Stimulated activated naive CD4-positive, alpha-beta T cell treated with Interleukin-2 at 50 U/mL for 16 hours (primary cell): ENCODE measurements at regions not wholly inside any gene's neighbourhood (a gene's known extent, or its start where the extent isn't known, plus 50 kb on each side); places are given as distances from the start of the nearest gene placed in this dataset.

Experiments used
- DNase-seq: peaks from one replicate; lab custom pipeline; 2025; lab: John Stamatoyannopoulos, UW

DNA sequence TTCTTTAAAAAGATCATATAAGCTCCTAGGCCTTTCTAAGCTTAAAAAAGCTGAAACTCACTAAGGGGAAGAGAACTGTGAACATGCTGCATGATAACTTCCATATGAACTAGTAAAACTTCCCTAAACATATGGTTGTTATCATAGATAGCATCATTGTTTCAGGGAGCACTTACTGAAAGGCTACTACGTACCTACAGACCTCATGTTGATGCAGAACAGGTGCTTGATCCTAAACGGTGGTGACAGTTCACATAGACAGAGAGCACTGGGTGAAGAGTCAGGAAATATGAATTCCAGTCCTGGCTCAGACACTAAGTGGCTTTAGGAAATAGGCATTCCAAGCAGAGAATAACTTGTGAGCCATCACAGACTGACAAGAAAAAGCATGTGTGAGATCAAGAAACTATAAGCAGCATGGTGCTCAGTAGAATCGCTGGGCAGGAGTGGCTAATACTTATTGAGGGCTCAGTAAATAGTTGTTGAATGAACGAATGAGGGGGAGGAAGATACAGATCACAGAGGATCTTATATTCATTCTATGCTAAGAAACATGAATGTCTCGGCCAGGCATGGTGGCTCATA is 78.4 kb upstream of the NUDT4 start:
- DNase-seq: no peak

- DNase-seq: no peak
Observed at GRCh38 chr12:93300611-93301021, 77.1 kb upstream of the NUDT4 start.

DNA sequence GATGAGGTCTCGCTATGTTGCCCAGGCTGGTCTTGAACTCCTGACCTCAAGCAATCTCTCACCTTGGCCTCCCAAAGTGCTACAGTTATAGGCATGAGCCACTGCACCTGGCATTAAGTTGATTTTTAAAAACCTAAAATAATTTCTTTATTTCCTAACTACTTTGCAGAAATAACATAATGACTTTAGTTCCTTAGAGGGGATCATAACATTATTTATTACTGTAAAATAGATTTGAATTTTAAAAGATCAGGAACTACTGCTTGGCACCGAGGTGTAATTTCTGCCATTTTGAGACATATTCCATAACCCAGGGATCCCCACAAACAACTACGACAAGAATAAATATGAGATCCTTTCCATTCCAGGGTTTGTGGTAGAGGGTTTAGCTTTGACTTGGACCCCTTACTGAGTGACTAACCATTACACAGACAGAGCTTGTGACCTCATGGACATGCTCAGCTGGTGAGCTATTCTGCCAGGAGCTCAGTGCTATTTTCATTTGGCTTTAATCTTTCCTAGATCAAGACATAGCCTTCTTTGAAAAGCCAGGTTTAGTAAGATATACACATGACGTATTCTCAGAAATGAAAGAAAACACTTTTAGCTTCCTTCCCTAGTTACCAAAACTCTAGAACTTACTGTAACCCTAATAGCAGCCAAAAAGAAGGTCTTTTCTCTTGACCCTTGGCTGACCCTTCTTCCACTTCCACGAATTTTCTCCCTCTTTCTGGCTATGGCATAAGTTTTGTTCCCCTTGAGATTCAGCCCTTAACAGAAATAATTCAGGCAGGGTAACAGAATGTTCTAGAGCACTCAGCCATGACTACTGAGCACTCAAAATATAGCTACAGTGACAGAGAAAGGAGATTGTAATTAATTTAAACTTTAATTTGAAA is 75.1 kb upstream of the NUDT4 start:
- no peak for DNase-seq

DNA sequence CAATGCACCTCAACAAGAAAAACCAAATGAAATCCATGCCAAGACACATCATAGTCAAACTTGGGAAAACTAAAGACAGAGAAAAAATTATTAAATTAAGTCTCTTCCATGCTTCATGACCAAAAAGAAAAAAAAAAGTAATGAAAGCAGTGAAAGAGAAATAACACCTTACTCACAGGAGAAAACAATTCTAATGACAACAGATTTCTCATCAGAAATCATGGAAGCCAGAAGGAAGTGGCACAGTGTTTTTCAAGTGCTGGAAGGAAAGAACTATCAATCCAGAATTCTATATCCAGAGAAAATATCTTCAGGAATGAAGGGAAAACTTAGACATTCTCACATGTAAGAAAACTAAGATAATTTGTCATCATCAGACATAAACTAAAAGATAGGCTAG is 71.1 kb upstream of the NUDT4 start:
- no peak for DNase-seq

- DNase-seq: no peak
Observed at GRCh38 chr12:93308281-93308680, 69.4 kb upstream of the NUDT4 start.

DNA sequence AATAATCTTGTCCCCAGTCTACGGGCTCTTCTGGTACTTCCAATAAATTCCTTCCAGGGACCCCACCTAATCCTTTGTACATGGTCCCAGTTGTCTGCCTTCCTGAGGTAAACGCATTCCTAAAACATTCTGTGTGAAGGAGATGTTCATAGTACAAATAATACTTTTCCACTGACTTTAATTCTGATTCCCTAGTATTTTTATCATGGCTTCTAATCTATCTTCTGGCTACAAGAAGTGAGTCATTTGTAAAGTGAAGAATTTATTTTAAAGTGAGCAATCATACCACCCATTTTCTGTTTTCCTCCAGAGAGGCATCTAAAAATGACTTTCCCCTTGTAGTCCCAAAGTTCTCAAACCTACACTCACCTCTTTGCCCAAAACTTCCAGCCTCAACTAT is 65.9 kb upstream of the NUDT4 start:
- DNase-seq: no peak

- no peak for DNase-seq
Observed at GRCh38 chr12:93314177-93314497, 63.6 kb upstream of the NUDT4 start.

DNA sequence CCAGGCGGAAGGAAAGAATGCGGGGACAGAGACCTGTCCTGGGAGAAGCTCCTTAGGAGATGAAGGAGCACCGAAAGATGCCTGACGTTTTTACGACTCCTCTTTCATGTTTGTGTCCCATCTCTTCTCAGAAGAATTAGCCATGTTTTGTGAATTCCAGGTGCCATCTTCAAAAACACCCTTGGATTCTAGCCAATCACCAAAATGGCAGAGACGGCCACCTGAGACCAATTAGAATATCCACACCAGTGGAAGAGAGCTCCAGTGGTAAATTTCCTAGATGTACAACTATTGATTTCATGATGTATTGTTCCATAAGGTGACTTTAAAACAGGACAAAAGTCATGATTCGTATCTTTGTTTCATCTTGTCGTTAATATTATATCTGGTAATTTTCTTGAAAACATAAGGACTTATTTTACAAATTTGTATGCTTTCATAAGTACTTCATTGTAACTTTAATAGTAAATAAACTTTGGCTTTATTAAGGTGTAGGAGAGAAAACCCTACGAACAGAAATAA is 62.3 kb upstream of the NUDT4 start:
- DNase-seq: no peak

GRCh38 chr12:93315907-93316622 is 61.7 kb upstream of the NUDT4 start:
- DNase-seq: no peak

GRCh38 chr12:93316623-93316971 is 61.1 kb upstream of the NUDT4 start:
- no peak for DNase-seq

GRCh38 chr12:93317227-93317626 is 60.5 kb upstream of the NUDT4 start:
- no peak for DNase-seq

- no peak for DNase-seq
Observed at GRCh38 chr12:93318720-93319522, 58.8 kb upstream of the NUDT4 start.

GRCh38 chr12:93319523-93320050 is 58.1 kb upstream of the NUDT4 start:
- no peak for DNase-seq

GRCh38 chr12:93322784-93323183 is 54.9 kb upstream of the NUDT4 start:
- no peak for DNase-seq

DNA sequence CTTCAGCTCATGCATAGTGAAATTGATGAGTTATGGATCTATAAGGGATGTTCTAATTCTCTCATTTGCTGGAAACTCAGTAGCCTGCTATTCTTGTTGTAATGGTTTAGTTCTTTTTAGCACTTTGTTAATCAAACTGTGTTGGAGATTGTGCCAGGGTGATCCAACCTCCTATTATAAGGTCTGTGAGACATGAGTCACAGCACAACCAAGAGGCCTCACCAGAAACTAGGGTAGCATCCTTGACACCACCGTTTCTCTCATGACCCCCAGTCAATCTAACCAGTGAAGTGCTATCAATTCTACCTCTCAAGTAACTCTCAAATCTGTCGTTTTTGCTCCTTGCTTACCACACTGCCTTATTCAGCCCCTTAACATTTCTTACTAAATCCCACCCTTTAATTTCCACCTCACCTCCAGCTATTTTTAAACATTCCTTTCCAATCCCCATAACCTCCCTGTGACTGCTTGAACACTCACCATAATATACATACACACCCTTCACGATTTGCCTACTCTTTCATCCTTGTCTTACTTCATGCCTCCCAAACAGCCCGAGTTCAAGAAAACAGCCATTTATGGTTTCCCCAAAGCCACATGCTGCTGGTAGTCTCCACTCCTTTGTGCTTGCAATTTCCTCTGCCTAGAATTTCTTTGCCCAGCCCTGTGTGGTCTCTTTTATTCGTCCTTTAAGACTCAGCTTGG is 53.9 kb upstream of the NUDT4 start:
- DNase-seq: no peak

DNA sequence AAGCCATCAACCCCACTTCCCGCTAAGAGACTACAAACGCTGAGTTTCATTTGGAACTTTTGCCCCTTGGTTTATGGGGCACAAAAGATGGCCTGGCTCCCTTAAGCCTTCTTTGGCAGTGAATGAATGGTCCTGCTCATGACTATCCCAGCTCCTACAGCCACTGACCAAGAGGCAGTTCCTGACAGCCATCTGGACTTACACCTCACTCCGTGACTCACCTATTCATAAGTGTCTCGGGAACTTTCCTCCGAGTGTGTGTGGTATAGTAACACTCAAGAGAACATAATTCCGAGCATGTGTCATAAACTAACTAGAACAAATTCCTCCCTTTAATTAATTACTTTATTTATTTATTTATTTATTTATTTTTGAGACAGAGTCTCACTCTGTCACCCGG is 51.9 kb upstream of the NUDT4 start:
- DNase-seq: no peak
